ENCODE measurements at regions not wholly inside any gene's neighbourhood (a gene's known extent, or its start where the extent isn't known, plus 50 kb on each side); places are given as distances from the start of the nearest gene placed in this dataset.
"Not testable (repeated sequence)": the region's sequence is repeated elsewhere in the genome, so short reads cannot be mapped to it uniquely, and the experiment has no call there.

GRCh38 chr1:143831479-143832378 lies 140.1 kb downstream of the FAM72C start:
- H3K4me1 Mint-ChIP-seq (ENCODE audit: low read depth); H3K27ac Mint-ChIP-seq; CTCF ChIA-PET; intact Hi-C loops (cut with micrococcal nuclease); H3K36me3 Mint-ChIP-seq (ENCODE audit: low read depth); H3K4me3 Mint-ChIP-seq; H3K9me3 Mint-ChIP-seq; H3K27me3 Mint-ChIP-seq (ENCODE audit: low read depth): not testable (repeated sequence)
- DNase-seq, result peak; percentile 14

- CTCF ChIA-PET; H3K27ac Mint-ChIP-seq; H3K4me1 Mint-ChIP-seq (ENCODE audit: low read depth); H3K36me3 Mint-ChIP-seq (ENCODE audit: low read depth); H3K27me3 Mint-ChIP-seq (ENCODE audit: low read depth); H3K9me3 Mint-ChIP-seq; DNase-seq; H3K4me3 Mint-ChIP-seq; intact Hi-C loops (cut with micrococcal nuclease): not testable (repeated sequence)
These were observed 145.6 kb downstream of the FAM72C start for GRCh38 chr1:143826162-143826561.

- H3K36me3 Mint-ChIP-seq (ENCODE audit: low read depth); CTCF ChIA-PET; DNase-seq; H3K27ac Mint-ChIP-seq; H3K9me3 Mint-ChIP-seq; intact Hi-C loops (cut with micrococcal nuclease); H3K4me3 Mint-ChIP-seq; H3K4me1 Mint-ChIP-seq (ENCODE audit: low read depth); H3K27me3 Mint-ChIP-seq (ENCODE audit: low read depth): not testable (repeated sequence)
These were observed 147.5 kb downstream of the FAM72C start for GRCh38 chr1:143824266-143824665.

GRCh38 chr1:143820058-143820457 lies 151.7 kb downstream of the FAM72C start:
- intact Hi-C loops (cut with micrococcal nuclease); H3K27me3 Mint-ChIP-seq (ENCODE audit: low read depth); CTCF ChIA-PET; DNase-seq; H3K9me3 Mint-ChIP-seq; H3K4me3 Mint-ChIP-seq; H3K4me1 Mint-ChIP-seq (ENCODE audit: low read depth); H3K36me3 Mint-ChIP-seq (ENCODE audit: low read depth); H3K27ac Mint-ChIP-seq: not testable (repeated sequence)

DNA sequence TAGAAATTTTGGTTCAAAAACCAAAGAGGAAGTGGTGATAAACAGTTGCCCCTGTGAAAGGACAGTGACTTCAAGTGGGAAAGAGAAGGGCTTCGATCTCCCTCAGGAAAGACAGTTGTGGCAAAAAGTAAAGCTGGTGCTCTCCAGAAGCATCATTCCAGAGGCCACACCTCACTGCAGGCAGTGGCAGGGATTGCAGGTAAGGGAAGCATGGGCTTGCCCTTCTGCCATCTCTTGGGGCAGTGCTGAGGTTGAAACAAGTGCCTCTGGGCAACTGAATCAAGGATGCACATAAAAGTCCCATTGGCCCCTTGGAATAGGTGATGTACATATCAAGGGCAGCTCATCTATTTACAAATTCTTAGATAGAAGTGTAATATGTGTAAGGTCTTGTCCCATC lies 155.4 kb downstream of the FAM72C start:
- H3K4me3 Mint-ChIP-seq; CTCF ChIA-PET; intact Hi-C loops (cut with micrococcal nuclease); H3K36me3 Mint-ChIP-seq (ENCODE audit: low read depth); H3K27ac Mint-ChIP-seq; H3K4me1 Mint-ChIP-seq (ENCODE audit: low read depth); H3K27me3 Mint-ChIP-seq (ENCODE audit: low read depth); H3K9me3 Mint-ChIP-seq; DNase-seq: not testable (repeated sequence)

DNA sequence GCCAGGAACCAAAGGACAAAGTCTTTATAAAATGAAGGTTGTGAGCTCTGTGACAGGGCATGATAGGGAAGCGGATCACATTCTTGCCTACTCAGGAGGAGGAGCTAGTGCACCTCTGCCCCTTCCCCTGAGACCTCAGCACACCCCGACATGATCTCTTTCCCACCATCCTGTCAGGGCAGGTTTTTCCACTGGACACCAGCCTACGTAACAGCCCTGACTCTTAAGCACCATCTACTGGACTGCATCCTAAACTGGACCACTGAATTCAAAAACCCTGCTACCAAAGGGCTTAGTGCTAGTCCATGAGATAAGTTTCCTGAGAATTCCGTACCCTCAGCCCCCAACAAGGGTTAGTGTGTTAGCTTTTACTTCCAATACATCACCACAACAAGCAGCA lies 166.4 kb downstream of the FAM72C start:
- H3K4me1 Mint-ChIP-seq (ENCODE audit: low read depth); CTCF ChIA-PET; H3K9me3 Mint-ChIP-seq; H3K36me3 Mint-ChIP-seq (ENCODE audit: low read depth); DNase-seq; intact Hi-C loops (cut with micrococcal nuclease); H3K27me3 Mint-ChIP-seq (ENCODE audit: low read depth); H3K4me3 Mint-ChIP-seq; H3K27ac Mint-ChIP-seq: not testable (repeated sequence)

- H3K4me1 Mint-ChIP-seq (ENCODE audit: low read depth); H3K4me3 Mint-ChIP-seq; intact Hi-C loops (cut with micrococcal nuclease); H3K9me3 Mint-ChIP-seq; DNase-seq; H3K36me3 Mint-ChIP-seq (ENCODE audit: low read depth); CTCF ChIA-PET; H3K27me3 Mint-ChIP-seq (ENCODE audit: low read depth); H3K27ac Mint-ChIP-seq: not testable (repeated sequence)
These were observed 167.0 kb downstream of the FAM72C start for GRCh38 chr1:143804707-143805356.

DNA sequence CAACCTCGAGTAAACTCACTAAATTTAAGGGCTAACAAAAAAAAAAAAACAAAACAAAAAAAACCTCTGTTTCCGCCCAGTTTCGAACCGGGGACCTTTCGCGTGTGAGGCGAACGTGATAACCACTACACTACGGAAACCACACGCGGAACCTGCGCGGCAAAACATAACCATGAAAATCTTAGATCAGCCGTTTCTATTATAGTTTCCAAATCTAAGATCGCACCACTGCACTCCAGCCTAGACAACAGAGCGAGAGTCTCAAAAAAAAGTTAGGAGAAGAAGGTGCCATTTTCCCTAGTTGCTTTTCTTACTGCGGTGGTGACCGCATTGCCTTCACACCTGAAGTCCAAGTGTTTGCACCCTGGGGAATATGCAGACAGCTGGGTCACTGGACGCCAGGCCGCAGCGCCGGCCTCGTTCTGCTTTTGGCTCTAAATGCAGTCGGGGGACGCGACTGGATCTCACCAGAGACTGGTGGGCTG lies 167.8 kb downstream of the FAM72C start:
- peak overlapping the region; percentile 18 for H3K27ac Mint-ChIP-seq
- DNase-seq, result peak; percentile 47
- intact Hi-C loops (cut with micrococcal nuclease); CTCF ChIA-PET; H3K27me3 Mint-ChIP-seq (ENCODE audit: low read depth); H3K9me3 Mint-ChIP-seq; H3K36me3 Mint-ChIP-seq (ENCODE audit: low read depth); H3K4me1 Mint-ChIP-seq (ENCODE audit: low read depth): not testable (repeated sequence)
- H3K4me3 Mint-ChIP-seq, result peak overlapping the region; percentile 62

DNA sequence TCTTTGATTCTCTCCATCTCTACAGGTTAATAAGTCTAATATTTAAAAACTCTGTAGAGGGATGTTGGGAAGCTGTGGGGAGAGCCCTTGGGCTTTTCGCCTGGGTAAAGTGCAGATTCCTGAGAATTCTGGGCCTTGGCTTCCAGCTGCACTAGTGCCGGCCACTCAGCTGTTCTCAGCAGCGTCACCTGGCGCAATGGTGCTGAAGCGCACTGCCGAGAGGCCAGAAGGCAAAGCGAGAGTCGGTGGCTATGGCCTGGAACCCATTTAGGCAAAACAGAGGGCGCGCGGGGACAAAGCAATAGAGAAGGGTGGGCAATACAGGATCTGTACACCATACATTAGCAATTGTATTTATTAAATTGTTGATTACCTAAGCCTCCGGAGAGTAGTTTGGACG lies 168.7 kb downstream of the FAM72C start:
- H3K4me1 Mint-ChIP-seq (ENCODE audit: low read depth); H3K27ac Mint-ChIP-seq; CTCF ChIA-PET; DNase-seq; H3K36me3 Mint-ChIP-seq (ENCODE audit: low read depth); H3K27me3 Mint-ChIP-seq (ENCODE audit: low read depth); intact Hi-C loops (cut with micrococcal nuclease); H3K9me3 Mint-ChIP-seq; H3K4me3 Mint-ChIP-seq: not testable (repeated sequence)

GRCh38 chr1:143799568-143800187 lies 172.1 kb downstream of the FAM72C start:
- H3K27me3 Mint-ChIP-seq (ENCODE audit: low read depth); H3K9me3 Mint-ChIP-seq; DNase-seq; intact Hi-C loops (cut with micrococcal nuclease); H3K36me3 Mint-ChIP-seq (ENCODE audit: low read depth); H3K27ac Mint-ChIP-seq; CTCF ChIA-PET; H3K4me1 Mint-ChIP-seq (ENCODE audit: low read depth); H3K4me3 Mint-ChIP-seq: not testable (repeated sequence)

DNA sequence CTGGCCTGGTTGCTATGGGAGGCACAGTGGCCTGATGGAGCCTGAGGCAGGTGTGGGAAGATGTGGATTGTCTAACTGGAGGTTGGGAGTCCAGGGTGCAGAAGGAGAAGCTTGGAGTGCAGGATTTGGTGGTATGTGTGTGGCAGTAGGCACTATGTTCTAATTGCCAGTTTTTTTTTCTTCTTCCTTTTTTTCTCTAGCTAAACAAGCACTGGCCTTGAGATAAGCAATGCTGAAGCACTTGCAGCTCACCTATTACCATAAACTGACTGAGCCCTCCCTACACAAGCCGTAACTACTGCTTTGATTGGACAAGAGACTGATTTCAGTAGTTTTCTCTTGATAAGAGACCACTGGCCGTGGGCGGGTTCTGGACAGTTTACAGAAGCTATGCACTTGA lies 175.4 kb downstream of the FAM72C start:
- intact Hi-C loops (cut with micrococcal nuclease); H3K4me3 Mint-ChIP-seq; H3K27me3 Mint-ChIP-seq (ENCODE audit: low read depth); H3K4me1 Mint-ChIP-seq (ENCODE audit: low read depth); H3K36me3 Mint-ChIP-seq (ENCODE audit: low read depth); H3K27ac Mint-ChIP-seq; DNase-seq; CTCF ChIA-PET; H3K9me3 Mint-ChIP-seq: not testable (repeated sequence)

GRCh38 chr1:143792047-143792937 lies 179.5 kb downstream of the FAM72C start:
- H3K4me1 Mint-ChIP-seq (ENCODE audit: low read depth); CTCF ChIA-PET; H3K27me3 Mint-ChIP-seq (ENCODE audit: low read depth); H3K9me3 Mint-ChIP-seq; intact Hi-C loops (cut with micrococcal nuclease); DNase-seq; H3K4me3 Mint-ChIP-seq; H3K36me3 Mint-ChIP-seq (ENCODE audit: low read depth); H3K27ac Mint-ChIP-seq: not testable (repeated sequence)

Data from activated naive CD4-positive, alpha-beta T cell treated with anti-CD3 and anti-CD28 coated beads for 36 hours (primary cell).